ENCODE measurements at regions not wholly inside any gene's neighbourhood (a gene's known extent, or its start where the extent isn't known, plus 50 kb on each side); places are given as distances from the start of the nearest gene placed in this dataset.
"Not testable (repeated sequence)": the region's sequence is repeated elsewhere in the genome, so short reads cannot be mapped to it uniquely, and the experiment has no call there.

DNA sequence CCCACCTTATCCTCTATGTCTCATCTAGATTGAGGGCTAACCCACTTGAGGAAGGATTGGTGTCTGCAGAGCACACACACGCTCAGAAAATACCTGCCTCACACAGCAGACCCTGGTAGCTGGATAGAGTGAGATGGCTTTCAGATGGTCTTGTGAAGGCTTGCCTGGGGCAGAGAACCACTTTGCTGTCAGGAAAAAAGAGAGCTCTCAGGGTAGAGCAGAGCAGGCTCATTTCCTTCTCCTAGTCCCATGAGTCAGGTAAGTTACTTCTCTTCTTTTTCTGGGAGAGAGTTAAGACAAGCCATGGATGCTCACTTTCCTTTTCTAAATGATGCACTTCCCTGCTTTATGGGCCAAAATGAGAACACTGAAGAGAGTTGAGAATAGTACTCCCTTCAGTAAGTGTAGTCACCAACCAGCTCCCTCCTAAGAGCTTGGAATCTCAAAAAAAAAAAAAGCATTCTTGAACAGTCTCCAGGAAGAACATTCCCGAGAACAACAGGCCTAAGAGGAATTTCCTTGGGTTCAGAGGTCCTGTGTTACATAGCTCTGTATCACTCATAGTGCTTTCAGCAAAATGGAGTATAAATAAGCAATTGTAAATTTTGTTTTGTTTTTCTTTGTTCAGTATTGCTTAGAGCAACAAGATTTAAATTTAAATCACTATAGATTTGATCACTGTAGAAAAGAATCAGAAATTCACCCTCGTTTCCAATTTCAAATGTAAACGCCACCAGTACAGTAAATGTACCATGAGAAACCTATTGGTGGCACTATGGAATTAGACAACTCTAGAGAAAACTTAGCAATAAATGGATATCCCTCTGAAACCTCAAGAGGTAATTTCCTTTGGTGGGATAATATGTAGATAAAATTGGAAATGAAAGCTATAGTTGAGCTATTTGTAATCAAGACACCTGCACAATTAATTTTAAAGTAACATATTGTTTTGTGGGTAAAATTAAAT lies 530.3 kb downstream of the RFPL4B start:
- H3K27ac Mint-ChIP-seq = no peak overlapping the region
- H3K4me3 Mint-ChIP-seq = no peak overlapping the region
- H3K27me3 Mint-ChIP-seq (ENCODE audit: low read depth) = no peaks in the 10 kb centered on the region
- H3K4me1 Mint-ChIP-seq (ENCODE audit: low read depth) = no peaks in the 10 kb centered on the region
- intact Hi-C loops (cut with micrococcal nuclease) = loop anchor here (5.0 kb wide), 1 partner anchor 980 kb away; the partner anchor contains the start of gene MARCKS
- CTCF ChIA-PET = no interaction called here
- peaks cover 1% of the 10 kb centered on the region for H3K9me3 Mint-ChIP-seq
- no peaks in the 10 kb centered on the region for H3K36me3 Mint-ChIP-seq (ENCODE audit: low read depth)
- DNase-seq = no peak

DNA sequence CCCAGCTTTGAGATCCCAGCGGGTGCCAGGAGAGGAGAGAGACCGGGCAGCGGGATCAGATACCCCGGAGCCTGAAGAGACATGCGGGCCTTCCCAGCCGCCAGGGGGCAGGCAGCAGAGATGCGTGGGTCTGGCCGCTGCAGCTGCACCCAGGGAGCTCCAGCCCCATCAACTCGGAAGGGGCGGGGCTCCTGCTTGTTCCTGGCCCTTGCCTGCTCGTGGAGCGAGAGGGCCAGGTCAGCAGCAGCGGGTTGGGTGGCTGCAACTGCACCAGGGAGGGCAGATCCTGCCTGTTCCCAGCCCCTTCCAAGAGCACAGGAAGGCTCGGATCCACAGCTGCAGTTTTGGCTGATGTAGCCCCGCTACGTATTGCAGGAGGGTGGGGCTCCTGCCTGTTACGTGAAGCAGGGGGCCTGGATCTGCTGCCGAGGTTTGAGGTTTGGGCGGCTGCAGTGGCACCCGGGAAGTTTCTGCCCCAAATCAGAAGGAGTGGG lies 532.8 kb downstream of the RFPL4B start:
- Mint-ChIP-seq H3K4me3 (peak overlapping the region; percentile 36), H3K36me3 (ENCODE audit: low read depth) (no peaks in the 10 kb centered on the region), H3K27me3 (ENCODE audit: low read depth) (no peaks in the 10 kb centered on the region), H3K4me1 (ENCODE audit: low read depth) (no peaks in the 10 kb centered on the region), H3K27ac (no peak overlapping the region), H3K9me3 (no peaks in the 10 kb centered on the region)
- CTCF ChIA-PET = no interaction called here
- DNase-seq = peak; percentile 31
- intact Hi-C loops (cut with micrococcal nuclease) = loop anchor here (5.0 kb wide), 1 partner anchor 977 kb away; the partner anchor contains the start of gene MARCKS

DNA sequence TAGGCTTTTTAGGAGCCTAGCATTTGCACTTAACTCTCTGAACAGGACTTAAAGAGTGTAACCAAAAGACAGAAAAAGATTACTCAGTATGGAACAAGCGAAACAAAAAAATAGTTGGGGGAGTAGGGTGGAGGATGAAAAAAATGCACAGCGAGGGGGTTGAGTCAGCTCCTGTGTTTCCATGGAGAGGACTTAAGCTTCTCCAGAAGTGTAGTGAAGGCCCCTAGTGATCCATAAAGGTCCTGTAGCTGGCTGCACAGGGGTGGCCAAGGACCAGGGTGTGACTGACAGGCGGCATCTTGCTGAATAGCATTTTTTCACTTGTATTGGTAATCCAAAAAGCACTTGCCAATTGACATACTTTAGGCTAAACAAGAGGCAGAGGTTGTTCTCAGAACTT lies 533.9 kb downstream of the RFPL4B start:
- Mint-ChIP-seq H3K27ac (no peak overlapping the region), H3K9me3 (no peaks in the 10 kb centered on the region), H3K4me3 (no peak overlapping the region), H3K36me3 (ENCODE audit: low read depth) (no peaks in the 10 kb centered on the region), H3K4me1 (ENCODE audit: low read depth) (no peaks in the 10 kb centered on the region), H3K27me3 (ENCODE audit: low read depth) (no peaks in the 10 kb centered on the region)
- intact Hi-C loops (cut with micrococcal nuclease) = no loop called here
- DNase-seq = no peak
- CTCF ChIA-PET = interaction anchor here (0.6 kb wide), 1 partner anchor 147 kb away, joined by 3 read pairs; no protein-coding TSS in a partner anchor

DNA sequence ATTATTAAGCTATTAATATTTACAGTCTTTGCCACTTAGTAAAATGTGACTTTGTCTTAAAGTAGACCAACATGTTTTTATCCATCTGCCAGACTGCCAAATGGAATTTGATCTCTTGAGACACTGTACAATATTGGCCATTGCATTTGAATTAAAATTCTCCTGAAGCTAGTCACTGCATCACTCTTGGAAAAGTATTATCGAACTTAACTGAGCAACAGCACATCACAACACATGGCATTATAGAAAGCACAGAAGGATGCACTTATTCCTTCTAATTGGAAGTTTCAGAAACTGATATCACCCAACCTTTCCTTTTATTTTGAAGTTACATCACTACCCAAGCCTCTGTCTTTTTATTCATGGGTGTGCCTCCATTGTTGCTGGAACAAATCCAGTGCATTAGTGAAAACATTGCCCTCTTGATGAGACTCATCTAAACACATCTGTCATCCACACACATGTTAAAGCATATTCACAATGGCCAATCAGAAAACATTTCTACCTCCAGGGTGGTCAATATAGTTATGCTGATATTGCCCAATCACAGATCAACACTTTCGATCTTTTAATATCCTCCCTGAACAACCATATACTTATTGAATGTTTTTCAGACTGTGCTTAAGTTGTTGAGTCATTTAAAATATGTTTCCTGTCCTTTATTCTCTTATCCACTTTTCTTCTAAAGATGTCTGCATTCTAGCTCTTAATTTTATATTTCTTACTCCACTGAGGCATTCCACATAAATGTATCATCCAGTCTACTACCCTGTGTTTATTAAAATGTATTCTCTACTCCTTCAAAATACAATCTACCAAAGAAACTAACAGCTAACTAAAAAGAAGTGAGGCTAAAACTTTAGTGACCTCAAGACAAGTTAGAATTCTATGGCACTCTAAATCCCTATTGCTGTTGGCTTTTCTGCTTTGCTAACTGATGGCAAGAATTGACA lies 535.0 kb downstream of the RFPL4B start:
- intact Hi-C loops (cut with micrococcal nuclease) = no loop called here
- no peaks in the 10 kb centered on the region for H3K27me3 Mint-ChIP-seq (ENCODE audit: low read depth)
- H3K27ac Mint-ChIP-seq = no peak overlapping the region
- CTCF ChIA-PET = interaction anchor here (0.6 kb wide), 1 partner anchor 148 kb away, joined by 3 read pairs; no protein-coding TSS in a partner anchor
- no peaks in the 10 kb centered on the region for H3K9me3 Mint-ChIP-seq
- no peaks in the 10 kb centered on the region for H3K4me1 Mint-ChIP-seq (ENCODE audit: low read depth)
- H3K36me3 Mint-ChIP-seq (ENCODE audit: low read depth) = no peaks in the 10 kb centered on the region
- H3K4me3 Mint-ChIP-seq = no peak overlapping the region
- no peak for DNase-seq

DNA sequence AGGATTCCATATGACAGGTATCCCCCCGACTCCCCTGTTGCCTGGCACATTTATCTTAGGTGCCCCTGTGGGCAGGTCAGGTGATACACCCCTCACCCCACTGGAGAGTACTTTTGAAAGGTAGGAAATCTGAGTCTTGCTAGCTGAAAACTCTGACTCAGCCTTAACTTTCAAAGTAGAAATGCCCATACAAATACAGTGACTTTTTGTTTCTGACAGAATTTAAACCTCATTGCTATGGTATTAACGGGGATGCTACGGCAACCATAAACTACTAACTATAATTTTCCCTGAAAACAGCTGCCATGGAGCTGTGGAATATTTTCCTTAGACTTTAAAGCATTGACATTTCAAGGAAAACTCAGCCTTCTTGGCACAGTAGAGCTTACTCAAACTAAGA lies 536.0 kb downstream of the RFPL4B start:
- Mint-ChIP-seq H3K9me3 (peaks cover 1% of the 10 kb centered on the region), H3K27me3 (ENCODE audit: low read depth) (no peaks in the 10 kb centered on the region), H3K4me3 (no peak overlapping the region), H3K27ac (no peak overlapping the region), H3K4me1 (ENCODE audit: low read depth) (no peaks in the 10 kb centered on the region), H3K36me3 (ENCODE audit: low read depth) (no peaks in the 10 kb centered on the region)
- CTCF ChIA-PET = no interaction called here
- DNase-seq = no peak
- intact Hi-C loops (cut with micrococcal nuclease) = no loop called here

DNA sequence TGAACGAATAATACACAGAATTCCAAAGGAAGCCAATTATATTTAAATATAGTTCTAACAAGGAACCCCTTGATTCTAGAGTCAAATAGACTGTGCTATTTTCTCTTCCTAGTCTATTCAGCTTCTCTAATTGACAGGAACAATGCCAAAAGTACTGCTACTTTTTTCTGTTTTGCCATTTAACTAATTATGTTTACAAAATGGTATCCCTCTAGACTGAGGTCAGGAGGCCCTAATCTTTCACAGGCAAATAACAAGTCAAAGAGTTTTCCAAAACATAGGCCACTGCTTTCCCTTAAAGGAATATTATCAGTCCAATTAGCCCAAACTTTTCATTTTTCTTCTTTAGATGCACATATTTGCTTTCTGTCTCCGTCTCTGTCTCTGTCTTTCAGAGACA lies 539.3 kb downstream of the RFPL4B start:
- H3K27ac Mint-ChIP-seq = no peak overlapping the region
- no peaks in the 10 kb centered on the region for H3K36me3 Mint-ChIP-seq (ENCODE audit: low read depth)
- peaks cover 1% of the 10 kb centered on the region for H3K9me3 Mint-ChIP-seq
- DNase-seq = no peak
- no peaks in the 10 kb centered on the region for H3K4me1 Mint-ChIP-seq (ENCODE audit: low read depth)
- intact Hi-C loops (cut with micrococcal nuclease) = no loop called here
- H3K4me3 Mint-ChIP-seq = no peak overlapping the region
- CTCF ChIA-PET = no interaction called here
- no peaks in the 10 kb centered on the region for H3K27me3 Mint-ChIP-seq (ENCODE audit: low read depth)

DNA sequence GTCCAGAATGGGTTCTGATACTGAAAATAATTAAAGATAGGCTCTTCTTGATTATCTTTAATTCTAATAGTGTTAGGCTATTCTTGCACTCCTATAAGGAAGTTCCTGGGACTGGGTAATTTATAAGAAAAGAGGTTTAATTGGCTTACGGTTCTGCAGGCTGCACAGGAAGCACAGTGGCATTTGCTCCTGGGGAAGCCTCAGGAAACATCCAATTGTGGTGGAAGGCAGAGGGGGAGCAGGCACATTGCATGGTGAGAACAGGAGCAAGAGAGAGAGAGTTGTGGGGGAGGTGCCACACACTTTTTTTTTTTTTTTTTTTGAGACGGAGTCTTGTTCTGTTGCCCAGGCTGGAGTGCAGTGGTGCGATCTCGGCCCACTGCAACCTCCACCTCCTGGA lies 540.3 kb downstream of the RFPL4B start:
- H3K4me3 Mint-ChIP-seq; CTCF ChIA-PET; H3K9me3 Mint-ChIP-seq; H3K27me3 Mint-ChIP-seq (ENCODE audit: low read depth); H3K4me1 Mint-ChIP-seq (ENCODE audit: low read depth); H3K27ac Mint-ChIP-seq; intact Hi-C loops (cut with micrococcal nuclease); DNase-seq; H3K36me3 Mint-ChIP-seq (ENCODE audit: low read depth): not testable (repeated sequence)

DNA sequence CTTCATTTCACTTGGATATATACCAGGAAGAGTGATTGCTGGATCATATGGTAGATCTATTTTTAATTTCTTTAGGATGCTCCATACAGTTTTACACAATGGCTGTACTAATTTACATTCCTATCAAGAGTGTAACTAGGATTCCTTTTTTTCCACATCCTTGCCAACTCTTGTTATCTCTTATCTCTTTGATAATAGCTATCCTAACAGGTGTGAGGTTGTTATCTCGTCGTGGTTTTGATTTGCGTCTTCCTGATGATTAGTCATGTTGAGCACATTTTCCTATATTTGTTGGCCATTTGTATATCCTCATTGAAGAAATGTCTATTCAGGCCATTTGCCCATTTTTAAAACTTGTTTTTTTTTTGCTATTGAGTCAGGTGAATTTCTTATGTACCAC lies 552.4 kb downstream of the RFPL4B start:
- no peak for DNase-seq
- H3K27me3 Mint-ChIP-seq (ENCODE audit: low read depth) = no peaks in the 10 kb centered on the region
- no peaks in the 10 kb centered on the region for H3K4me1 Mint-ChIP-seq (ENCODE audit: low read depth)
- peaks cover 6% of the 10 kb centered on the region for H3K9me3 Mint-ChIP-seq
- intact Hi-C loops (cut with micrococcal nuclease) = no loop called here
- no peak overlapping the region for H3K4me3 Mint-ChIP-seq
- no peaks in the 10 kb centered on the region for H3K36me3 Mint-ChIP-seq (ENCODE audit: low read depth)
- CTCF ChIA-PET = no interaction called here
- no peak overlapping the region for H3K27ac Mint-ChIP-seq

DNA sequence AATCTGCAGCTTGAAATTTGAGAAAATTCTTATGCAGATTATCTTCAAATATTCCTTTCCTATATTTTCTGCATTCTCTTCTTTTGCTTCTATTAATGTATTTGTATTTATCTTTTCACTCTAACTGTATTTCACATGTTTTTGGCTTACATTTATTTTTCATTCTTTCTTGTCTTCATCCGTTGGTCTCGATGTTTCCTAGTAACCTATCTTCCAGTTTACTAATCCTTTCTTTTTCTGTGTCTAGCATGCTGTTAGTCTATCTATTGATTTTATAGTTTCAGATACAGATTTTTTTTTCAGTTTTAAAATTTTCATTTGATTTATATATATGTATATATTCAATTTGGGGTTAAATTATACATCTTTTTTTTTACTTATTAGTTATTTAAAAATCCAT lies 556.2 kb downstream of the RFPL4B start:
- H3K27ac Mint-ChIP-seq = no peak overlapping the region
- H3K4me1 Mint-ChIP-seq (ENCODE audit: low read depth) = no peaks in the 10 kb centered on the region
- H3K4me3 Mint-ChIP-seq = no peak overlapping the region
- no peak for DNase-seq
- intact Hi-C loops (cut with micrococcal nuclease) = no loop called here
- no peaks in the 10 kb centered on the region for H3K36me3 Mint-ChIP-seq (ENCODE audit: low read depth)
- H3K27me3 Mint-ChIP-seq (ENCODE audit: low read depth) = no peaks in the 10 kb centered on the region
- CTCF ChIA-PET = no interaction called here
- H3K9me3 Mint-ChIP-seq = peaks cover 6% of the 10 kb centered on the region

DNA sequence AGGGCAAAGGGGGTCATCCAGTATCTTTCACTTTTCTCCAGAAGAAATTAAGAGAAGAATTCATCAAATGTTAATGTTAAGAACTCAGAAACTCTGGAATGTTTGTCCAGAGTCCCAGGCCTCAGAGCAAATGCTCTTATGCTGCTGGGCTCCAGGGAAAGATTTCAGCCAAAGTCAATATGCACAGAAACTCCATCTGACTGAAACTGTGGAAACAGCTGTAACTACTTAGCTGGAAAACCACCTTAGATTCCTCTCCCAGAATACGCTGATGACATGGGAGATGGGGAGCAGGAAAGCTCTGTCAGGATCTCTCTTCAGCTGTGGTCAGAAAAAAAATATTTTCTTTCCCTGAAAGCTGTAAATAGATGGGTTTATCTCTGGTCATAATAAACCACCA lies 559.6 kb downstream of the RFPL4B start:
- Mint-ChIP-seq H3K4me1 (ENCODE audit: low read depth) (no peaks in the 10 kb centered on the region), H3K27ac (no peak overlapping the region), H3K36me3 (ENCODE audit: low read depth) (no peaks in the 10 kb centered on the region), H3K4me3 (no peak overlapping the region), H3K27me3 (ENCODE audit: low read depth) (no peaks in the 10 kb centered on the region), H3K9me3 (peaks cover 6% of the 10 kb centered on the region)
- intact Hi-C loops (cut with micrococcal nuclease) = no loop called here
- no peak for DNase-seq
- CTCF ChIA-PET = no interaction called here

DNA sequence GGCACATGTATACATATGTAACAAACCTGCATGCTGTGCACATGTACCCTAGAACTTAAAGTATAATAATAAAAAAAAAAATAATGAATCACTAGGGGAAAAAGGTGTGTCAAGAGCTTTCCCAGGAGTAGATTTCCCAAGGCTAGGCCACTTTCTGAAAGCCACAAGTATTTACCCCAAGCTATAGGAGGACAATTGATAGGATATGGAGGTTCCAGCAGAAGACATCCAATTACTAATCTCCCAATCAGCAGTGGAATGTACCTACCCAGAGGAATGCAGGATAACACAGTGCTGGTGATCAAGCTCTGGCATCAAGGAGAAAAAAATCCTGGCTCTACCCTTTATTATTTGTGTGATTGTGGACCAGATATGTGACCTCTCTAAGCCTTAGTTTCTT lies 562.7 kb downstream of the RFPL4B start:
- Mint-ChIP-seq H3K4me1 (ENCODE audit: low read depth) (no peaks in the 10 kb centered on the region), H3K4me3 (no peak overlapping the region), H3K27me3 (ENCODE audit: low read depth) (no peaks in the 10 kb centered on the region), H3K9me3 (no peaks in the 10 kb centered on the region), H3K36me3 (ENCODE audit: low read depth) (no peaks in the 10 kb centered on the region), H3K27ac (no peak overlapping the region)
- intact Hi-C loops (cut with micrococcal nuclease) = no loop called here
- DNase-seq = no peak
- CTCF ChIA-PET = no interaction called here

DNA sequence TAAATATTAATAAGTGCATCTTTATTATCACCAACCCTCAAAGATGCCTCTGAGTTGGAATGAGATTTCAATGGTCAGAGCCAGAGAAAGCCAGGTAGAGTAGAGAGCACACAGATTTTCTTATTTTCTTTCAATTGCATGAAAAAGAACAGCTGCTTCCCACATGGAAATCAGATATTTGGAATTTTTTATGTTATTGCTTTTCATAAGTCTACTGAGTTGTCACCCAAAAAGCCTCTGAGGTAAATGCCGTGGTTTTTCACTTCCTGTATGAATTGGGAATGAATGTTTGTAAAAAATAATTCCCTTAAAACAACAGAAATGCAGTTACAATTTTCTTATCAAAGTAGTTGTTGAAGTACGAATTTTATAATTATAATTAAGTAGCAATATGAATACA lies 563.1 kb downstream of the RFPL4B start:
- Mint-ChIP-seq H3K27me3 (ENCODE audit: low read depth) (no peaks in the 10 kb centered on the region), H3K4me3 (no peak overlapping the region), H3K27ac (no peak overlapping the region), H3K9me3 (no peaks in the 10 kb centered on the region), H3K36me3 (ENCODE audit: low read depth) (no peaks in the 10 kb centered on the region), H3K4me1 (ENCODE audit: low read depth) (no peaks in the 10 kb centered on the region)
- CTCF ChIA-PET = no interaction called here
- no peak for DNase-seq
- intact Hi-C loops (cut with micrococcal nuclease) = no loop called here

Measured in activated naive CD4-positive, alpha-beta T cell treated with anti-CD3 and anti-CD28 coated beads for 36 hours (primary cell).